ENCODE measurements at regions not wholly inside any gene's neighbourhood (a gene's known extent, or its start where the extent isn't known, plus 50 kb on each side); places are given as distances from the start of the nearest gene placed in this dataset.

DNA sequence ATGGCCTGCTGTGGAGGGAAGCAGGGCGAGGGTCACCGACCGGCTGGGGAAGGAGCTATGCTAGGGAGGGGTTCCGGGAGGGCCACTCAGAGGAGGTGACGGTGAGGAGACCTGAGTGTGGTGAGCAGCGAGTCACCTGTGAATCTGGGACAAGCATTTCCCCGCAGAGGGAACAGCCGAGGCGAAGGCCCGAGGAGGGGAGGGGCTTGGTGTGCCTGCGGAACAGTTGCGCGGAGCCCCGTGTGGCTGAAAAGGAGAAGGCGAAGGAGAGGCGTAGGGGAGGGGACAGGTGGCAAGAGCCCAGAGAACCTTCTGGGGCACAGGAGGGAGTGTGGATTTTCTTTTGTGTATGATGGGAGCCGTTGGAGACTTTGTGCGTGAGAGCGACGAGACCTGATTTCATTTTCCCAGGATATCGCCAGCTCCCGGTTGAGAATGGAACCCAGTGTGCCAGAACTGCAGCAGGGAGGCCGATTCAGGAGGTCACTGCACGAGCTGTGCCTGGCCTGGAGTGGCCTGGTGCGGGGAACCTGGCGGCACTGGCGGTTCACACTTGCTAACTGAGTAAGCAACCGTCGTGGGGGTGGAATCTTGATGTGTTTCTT, 117.7 kb upstream of the ZNF507 start:
- intact Hi-C loops (cut with micrococcal nuclease) = loop anchor here (10.0 kb wide), 1 partner anchor 1253 kb away; no protein-coding TSS in a partner anchor
- no peak for ATAC-seq (ENCODE audit: low read depth)

More for the DNA sequence above, 117.7 kb upstream of the ZNF507 start:
- Histone ChIP-seq H2BK5ac (ENCODE audit: low read depth, low read length, poor library complexity, severe bottlenecking) (no peak overlapping the region), H3K36me3 (ENCODE audit: control insufficient read depth, insufficient read depth, low read length) (no peaks in the 10 kb centered on the region), H2BK15ac (ENCODE audit: low read depth, low read length) (no peak overlapping the region), H3K27me3 (ENCODE audit: control insufficient read depth, insufficient read depth, low read length) (peaks cover under 1% of the 10 kb centered on the region; the same call in 1 of the 2 replicates), H2AK5ac (ENCODE audit: low read depth, low read length) (no peak overlapping the region), H3K18ac (ENCODE audit: low read depth, low read length) (no peak overlapping the region), H3K9ac (ENCODE audit: low read depth, low read length) (no peak overlapping the region), H3K79me1 (ENCODE audit: low read depth in 1 of 2, low read length in 2 of 2) (no peaks in the 10 kb centered on the region), H3K9me3 (ENCODE audit: control insufficient read depth, insufficient read depth, low read length) (no peaks in the 10 kb centered on the region), H4K91ac (ENCODE audit: insufficient read depth, low read depth, low read length) (no peak overlapping the region), H3K9me1 (ENCODE audit: insufficient read depth, low read length) (no peaks in the 10 kb centered on the region), H3K56ac (ENCODE audit: extremely low read depth, insufficient read depth, low read length) (no peak overlapping the region), H2BK120ac (ENCODE audit: low read depth, low read length) (no peak overlapping the region), H3K4me3 (ENCODE audit: insufficient read depth, low read depth, low read length) (no peak overlapping the region), H3K27ac (ENCODE audit: insufficient read depth, low read length) (no peak overlapping the region), H4K5ac (ENCODE audit: low read depth, low read length) (no peak overlapping the region), H2AFZ (replicated peaks; ENCODE audit: low read length, poor library complexity) (no peak overlapping the region), H2AK9ac (replicated peaks; ENCODE audit: low read depth, low read length, poor library complexity) (no peak overlapping the region), H4K20me1 (ENCODE audit: insufficient read depth, low read length) (no peaks in the 10 kb centered on the region), H3K23ac (ENCODE audit: low read depth, low read length) (no peak overlapping the region), H2BK20ac (ENCODE audit: low read depth, low read length) (no peak overlapping the region), H3K4ac (ENCODE audit: low read depth, low read length) (no peak overlapping the region), H3K14ac (replicated peaks; ENCODE audit: low read depth, low read length) (no peak overlapping the region), H3K4me2 (ENCODE audit: low read depth, low read length) (no peak overlapping the region), H3K4me1 (ENCODE audit: control insufficient read depth, insufficient read depth, low read length) (no peaks in the 10 kb centered on the region), H4K8ac (ENCODE audit: low read depth in 2 of 2, low read length in 2 of 2) (no peak overlapping the region)
- ChIA-PET CTCF (interaction anchor here (1.5 kb wide), 1 partner anchor 1545 kb away, joined by 6 read pairs; no protein-coding TSS in a partner anchor), POLR2A (ENCODE audit: unreplicated experiment) (no interaction called here)
- WGBS, 2 experiments (ENCODE audit: extremely low coverage in 2 of 2, insufficient read length in 1 of 2) = 78% methylated on average over 12 of the region's 29 CpGs; no CpG with 5 or more reads in 1 of the 2 experiments
- no peak for DNase-seq
- no TSS peak for BruUV-seq (replicated peaks)
- TF ChIP-seq BHLHE40 (IDR thresholded peaks at IDR 0.05; ENCODE audit: low read depth, low read length) = no peak
- TF ChIP-seq, protein P1, sequence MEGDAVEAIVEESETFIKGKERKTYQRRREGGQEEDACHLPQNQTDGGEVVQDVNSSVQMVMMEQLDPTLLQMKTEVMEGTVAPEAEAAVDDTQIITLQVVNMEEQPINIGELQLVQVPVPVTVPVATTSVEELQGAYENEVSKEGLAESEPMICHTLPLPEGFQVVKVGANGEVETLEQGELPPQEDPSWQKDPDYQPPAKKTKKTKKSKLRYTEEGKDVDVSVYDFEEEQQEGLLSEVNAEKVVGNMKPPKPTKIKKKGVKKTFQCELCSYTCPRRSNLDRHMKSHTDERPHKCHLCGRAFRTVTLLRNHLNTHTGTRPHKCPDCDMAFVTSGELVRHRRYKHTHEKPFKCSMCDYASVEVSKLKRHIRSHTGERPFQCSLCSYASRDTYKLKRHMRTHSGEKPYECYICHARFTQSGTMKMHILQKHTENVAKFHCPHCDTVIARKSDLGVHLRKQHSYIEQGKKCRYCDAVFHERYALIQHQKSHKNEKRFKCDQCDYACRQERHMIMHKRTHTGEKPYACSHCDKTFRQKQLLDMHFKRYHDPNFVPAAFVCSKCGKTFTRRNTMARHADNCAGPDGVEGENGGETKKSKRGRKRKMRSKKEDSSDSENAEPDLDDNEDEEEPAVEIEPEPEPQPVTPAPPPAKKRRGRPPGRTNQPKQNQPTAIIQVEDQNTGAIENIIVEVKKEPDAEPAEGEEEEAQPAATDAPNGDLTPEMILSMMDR (conservative IDR thresholded peaks at IDR 0.05; ENCODE audit: low read depth, low read length) = no peak
- no peak for TF ChIP-seq MAFK (IDR thresholded peaks at IDR 0.05; ENCODE audit: low read depth, low read length)
- no peak for TF ChIP-seq POLR2A (IDR thresholded peaks at IDR 0.05; ENCODE audit: low read depth, low read length)
- in situ Hi-C loops (cut with MboI; ENCODE audit: low sequenced_read_pairs) (loop anchor here (5.0 to 25.0 kb wide), 2 partner anchors 1165 to 1550 kb away; no protein-coding TSS in a partner anchor), dilution Hi-C loops (cut with HindIII; ENCODE audit: low sequenced_read_pairs, unreplicated experiment) (no loop called here)

All from IMR-90 (cell line).